ENCODE measurements at regions not wholly inside any gene's neighbourhood (a gene's known extent, or its start where the extent isn't known, plus 50 kb on each side); places are given as distances from the start of the nearest gene placed in this dataset.
"Not testable (repeated sequence)": the region's sequence is repeated elsewhere in the genome, so short reads cannot be mapped to it uniquely, and the experiment has no call there.

- peak; percentile 9 for DNase-seq (ENCODE audit: low spot score)
Observed at GRCh38 chr3:34109846-34110245, 311.4 kb downstream of the PDCD6IP start.

GRCh38 chr3:34111361-34111760, 312.9 kb downstream of the PDCD6IP start:
- DNase-seq (ENCODE audit: low spot score) = no peak

GRCh38 chr3:34112261-34112660, 313.8 kb downstream of the PDCD6IP start:
- DNase-seq (ENCODE audit: low spot score) = not testable (repeated sequence)

- DNase-seq (ENCODE audit: low spot score) = no peak
Observed at GRCh38 chr3:34131091-34131490, 332.7 kb downstream of the PDCD6IP start.

- no peak for DNase-seq (ENCODE audit: low spot score)
Observed at GRCh38 chr3:34132069-34132692, 333.8 kb downstream of the PDCD6IP start.

- DNase-seq (ENCODE audit: low spot score) = no peak
Observed at GRCh38 chr3:34139566-34139965, 341.1 kb downstream of the PDCD6IP start.

GRCh38 chr3:34140616-34141015, 342.2 kb downstream of the PDCD6IP start:
- no peak for DNase-seq (ENCODE audit: low spot score)

GRCh38 chr3:34141841-34142337, 343.5 kb downstream of the PDCD6IP start:
- DNase-seq (ENCODE audit: low spot score) = no peak

GRCh38 chr3:34145796-34146195, 347.4 kb downstream of the PDCD6IP start:
- DNase-seq (ENCODE audit: low spot score) = no peak

- DNase-seq (ENCODE audit: low spot score) = no peak
Observed at GRCh38 chr3:34146596-34146995, 348.2 kb downstream of the PDCD6IP start.

GRCh38 chr3:34150992-34151391, 352.6 kb downstream of the PDCD6IP start:
- no peak for DNase-seq (ENCODE audit: low spot score)

GRCh38 chr3:34152656-34153055, 354.2 kb downstream of the PDCD6IP start:
- no peak for DNase-seq (ENCODE audit: low spot score)

GRCh38 chr3:34155108-34155507, 356.7 kb downstream of the PDCD6IP start:
- DNase-seq (ENCODE audit: low spot score) = no peak

GRCh38 chr3:34155666-34156065, 357.2 kb downstream of the PDCD6IP start:
- DNase-seq (ENCODE audit: low spot score) = no peak

GRCh38 chr3:34157491-34157890, 359.1 kb downstream of the PDCD6IP start:
- no peak for DNase-seq (ENCODE audit: low spot score)

- no peak for DNase-seq (ENCODE audit: low spot score)
Observed at GRCh38 chr3:34159613-34160420, 361.4 kb downstream of the PDCD6IP start.

GRCh38 chr3:34169636-34170035, 371.2 kb downstream of the PDCD6IP start:
- DNase-seq (ENCODE audit: low spot score) = not testable (repeated sequence)

- DNase-seq (ENCODE audit: low spot score) = no peak
Observed at GRCh38 chr3:34174740-34175139, 376.3 kb downstream of the PDCD6IP start.

- DNase-seq (ENCODE audit: low spot score) = no peak
Observed at GRCh38 chr3:34175636-34176176, 377.3 kb downstream of the PDCD6IP start.

- DNase-seq (ENCODE audit: low spot score) = no peak
Observed at GRCh38 chr3:34176723-34177122, 378.3 kb downstream of the PDCD6IP start.

- no peak for DNase-seq (ENCODE audit: low spot score)
Observed at GRCh38 chr3:34178415-34178814, 380.0 kb downstream of the PDCD6IP start.

GRCh38 chr3:34179716-34180115, 381.3 kb downstream of the PDCD6IP start:
- DNase-seq (ENCODE audit: low spot score) = no peak

GRCh38 chr3:34180532-34180931, 382.1 kb downstream of the PDCD6IP start:
- DNase-seq (ENCODE audit: low spot score) = no peak

Measured in NAMALWA (cell line).